Left lung (tissue), 4 donors: ENCODE measurements at regions not wholly inside any gene's neighbourhood (a gene's known extent, or its start where the extent isn't known, plus 50 kb on each side); places are given as distances from the start of the nearest gene placed in this dataset.
A peak's percentile ranks its signal among the peaks of the same experiment; 100 is the strongest.

ENCODE experiments used
- ATAC-seq: fragments of 200-7000 bp; cut with Tn5 transposase; one replicate; pipeline ENCODE4 v1.9.1; 2020; ENCODE audit warnings: moderate library complexity
- DNase-seq, 4 donors: peaks; one replicate each; pipeline ENCODE4 v3.0.0-alpha.2; 2013 to 2020
- H3K27ac ChIP-seq, 2 donors: fragments of 200-600 bp; sonication (generic) in 1 of 2; one replicate each; pipeline versions ENCODE4 v1.5.0 to v1.8.0; 2020 to 2021
- H3K27me3 ChIP-seq, 2 donors: fragments of 200-600 bp; sonication (generic) in 1 of 2; one replicate each; pipeline versions ENCODE4 v1.5.0 to v1.8.0; 2020 to 2021
- H3K36me3 ChIP-seq, 2 donors: fragments of 200-600 bp; sonication (generic) in 1 of 2; one replicate each; pipeline versions ENCODE4 v1.5.0 to v1.8.0; 2020 to 2021
- H3K4me1 ChIP-seq, 2 donors: fragments of 200-600 bp; one replicate each; pipeline ENCODE4 v1.8.0; 2021
- H3K4me3 ChIP-seq, 2 donors: fragments of 200-600 bp; sonication (generic) in 1 of 2; one replicate each; pipeline versions ENCODE4 v1.5.0 to v1.8.0; 2020 to 2021; ENCODE audit warnings: mild to moderate bottlenecking in 1 of 2
- H3K9me3 ChIP-seq, 2 donors: fragments of 200-600 bp; sonication (generic) in 1 of 2; one replicate each; pipeline versions ENCODE4 v1.5.0 to v1.8.0; 2020 to 2021
- CTCF ChIP-seq, 2 donors: fragments of 200-600 bp; sonication (generic) in 1 of 2; IDR thresholded peaks; one replicate each; pipeline versions ENCODE4 v1.5.0 to v1.8.0; 2021; ENCODE audit warnings: antibody characterized with exemption in 2 of 2
- intact Hi-C, 2 donors: fragments of 100-400 bp; cut with DNase I; formaldehyde crosslinking; loops; one replicate each; pipeline versions ENCODE4 v1.11.2 to v1.14.2; 2022
- donor health status: DM: no; HTN: yes; CAD: no.
- donor health status: DM: no; HTN: no; CAD: no.

- H3K4me3 ChIP-seq, result no peak overlapping the region
- TF ChIP-seq CTCF (IDR thresholded peaks at IDR 0.05), result no peak
- no peaks in the 10 kb centered on the region for H3K27me3 ChIP-seq
- no peaks in the 10 kb centered on the region for H3K36me3 ChIP-seq
- DNase-seq (no peak), ATAC-seq (no peak)
- H3K27ac ChIP-seq, result no peak overlapping the region
- no peaks in the 10 kb centered on the region for H3K9me3 ChIP-seq
- no peaks in the 10 kb centered on the region for H3K4me1 ChIP-seq
- intact Hi-C loops, result no loop called here
Measured at GRCh38 chr2:66957198-66957597, 439.9 kb upstream of the ETAA1 start.

- no peak overlapping the region for H3K4me3 ChIP-seq
- DNase-seq (no peak), ATAC-seq (no peak)
- no peak overlapping the region for H3K27ac ChIP-seq
- H3K4me1 ChIP-seq, result no peaks in the 10 kb centered on the region
- no peaks in the 10 kb centered on the region for H3K36me3 ChIP-seq
- intact Hi-C loops, result no loop called here
- no peaks in the 10 kb centered on the region for H3K9me3 ChIP-seq
- no peaks in the 10 kb centered on the region for H3K27me3 ChIP-seq
- TF ChIP-seq CTCF (IDR thresholded peaks at IDR 0.05), result no peak
Measured at GRCh38 chr2:66957677-66958076, 439.5 kb upstream of the ETAA1 start.

- Histone ChIP-seq H3K27me3 (no peaks in the 10 kb centered on the region), H3K27ac (no peak overlapping the region), H3K4me3 (no peak overlapping the region), H3K9me3 (no peaks in the 10 kb centered on the region), H3K4me1 (no peaks in the 10 kb centered on the region), H3K36me3 (no peaks in the 10 kb centered on the region)
- TF ChIP-seq CTCF (IDR thresholded peaks at IDR 0.05), result no peak
- ATAC-seq (no peak), DNase-seq (peak in 1 of 4 donors; percentile 46)
- intact Hi-C loops, result no loop called here
Measured at GRCh38 chr2:66960161-66960560, 437.0 kb upstream of the ETAA1 start.

- Histone ChIP-seq H3K36me3 (no peaks in the 10 kb centered on the region), H3K27me3 (no peaks in the 10 kb centered on the region), H3K4me3 (no peak overlapping the region), H3K4me1 (no peaks in the 10 kb centered on the region), H3K9me3 (no peaks in the 10 kb centered on the region), H3K27ac (no peak overlapping the region)
- intact Hi-C loops, result no loop called here
- no peak for DNase-seq
- no peak for ATAC-seq
- no peak for TF ChIP-seq CTCF (IDR thresholded peaks at IDR 0.05)
Measured at GRCh38 chr2:66962716-66963115, 434.4 kb upstream of the ETAA1 start.

GRCh38 chr2:66966631-66967030 is 430.5 kb upstream of the ETAA1 start:
- no peak for ATAC-seq
- Histone ChIP-seq H3K4me1 (no peaks in the 10 kb centered on the region), H3K27ac (no peak overlapping the region), H3K36me3 (no peaks in the 10 kb centered on the region), H3K4me3 (no peak overlapping the region), H3K9me3 (no peaks in the 10 kb centered on the region), H3K27me3 (no peaks in the 10 kb centered on the region)
- no peak for DNase-seq
- intact Hi-C loops, result no loop called here
- no peak for TF ChIP-seq CTCF (IDR thresholded peaks at IDR 0.05)
